ENCODE measurements at regions not wholly inside any gene's neighbourhood (a gene's known extent, or its start where the extent isn't known, plus 50 kb on each side); places are given as distances from the start of the nearest gene placed in this dataset.
"Not testable (repeated sequence)": the region's sequence is repeated elsewhere in the genome, so short reads cannot be mapped to it uniquely, and the experiment has no call there.

DNA sequence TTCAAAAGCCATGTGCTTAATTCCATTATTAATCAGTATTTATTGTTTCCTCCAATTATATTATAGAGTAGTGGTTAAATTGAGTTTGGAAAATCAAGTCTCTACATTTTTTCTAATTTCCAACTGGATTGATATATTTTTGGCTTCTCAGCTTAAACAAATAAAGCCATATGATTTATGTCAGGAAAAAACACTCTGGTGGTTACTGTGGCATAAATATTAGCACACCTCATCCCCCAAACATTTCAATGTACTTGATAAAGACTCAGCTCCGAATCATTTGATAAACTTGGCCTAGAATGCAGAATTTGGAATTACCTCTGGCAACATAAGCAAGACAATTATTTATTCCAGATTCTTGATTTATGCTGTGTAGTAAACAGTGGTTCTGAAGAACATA is 2313.8 kb downstream of the ARAP2 start:
- Mint-ChIP-seq H3K27ac (no peak overlapping the region), H3K27me3 (ENCODE audit: insufficient read depth) (no peaks in the 10 kb centered on the region), H3K36me3 (ENCODE audit: low read depth) (no peaks in the 10 kb centered on the region), H3K4me1 (ENCODE audit: low read depth) (peaks cover 13% of the 10 kb centered on the region), H3K4me3 (no peak overlapping the region), H3K9me3 (no peaks in the 10 kb centered on the region)
- peak; percentile 1 for DNase-seq
- TF ChIP-seq, protein P1, sequence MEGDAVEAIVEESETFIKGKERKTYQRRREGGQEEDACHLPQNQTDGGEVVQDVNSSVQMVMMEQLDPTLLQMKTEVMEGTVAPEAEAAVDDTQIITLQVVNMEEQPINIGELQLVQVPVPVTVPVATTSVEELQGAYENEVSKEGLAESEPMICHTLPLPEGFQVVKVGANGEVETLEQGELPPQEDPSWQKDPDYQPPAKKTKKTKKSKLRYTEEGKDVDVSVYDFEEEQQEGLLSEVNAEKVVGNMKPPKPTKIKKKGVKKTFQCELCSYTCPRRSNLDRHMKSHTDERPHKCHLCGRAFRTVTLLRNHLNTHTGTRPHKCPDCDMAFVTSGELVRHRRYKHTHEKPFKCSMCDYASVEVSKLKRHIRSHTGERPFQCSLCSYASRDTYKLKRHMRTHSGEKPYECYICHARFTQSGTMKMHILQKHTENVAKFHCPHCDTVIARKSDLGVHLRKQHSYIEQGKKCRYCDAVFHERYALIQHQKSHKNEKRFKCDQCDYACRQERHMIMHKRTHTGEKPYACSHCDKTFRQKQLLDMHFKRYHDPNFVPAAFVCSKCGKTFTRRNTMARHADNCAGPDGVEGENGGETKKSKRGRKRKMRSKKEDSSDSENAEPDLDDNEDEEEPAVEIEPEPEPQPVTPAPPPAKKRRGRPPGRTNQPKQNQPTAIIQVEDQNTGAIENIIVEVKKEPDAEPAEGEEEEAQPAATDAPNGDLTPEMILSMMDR (IDR thresholded peaks at IDR 0.05) = no peak

- Mint-ChIP-seq H3K9me3 (no peaks in the 10 kb centered on the region), H3K27me3 (ENCODE audit: insufficient read depth) (no peaks in the 10 kb centered on the region), H3K4me3 (no peak overlapping the region), H3K36me3 (ENCODE audit: low read depth) (no peaks in the 10 kb centered on the region), H3K4me1 (ENCODE audit: low read depth) (peaks cover 12% of the 10 kb centered on the region), H3K27ac (no peak overlapping the region)
- no peak for DNase-seq
- TF ChIP-seq, protein P1 (IDR thresholded peaks at IDR 0.05) = no peak
Observed at GRCh38 chr4:33931026-33931425, 2313.3 kb downstream of the ARAP2 start.

DNA sequence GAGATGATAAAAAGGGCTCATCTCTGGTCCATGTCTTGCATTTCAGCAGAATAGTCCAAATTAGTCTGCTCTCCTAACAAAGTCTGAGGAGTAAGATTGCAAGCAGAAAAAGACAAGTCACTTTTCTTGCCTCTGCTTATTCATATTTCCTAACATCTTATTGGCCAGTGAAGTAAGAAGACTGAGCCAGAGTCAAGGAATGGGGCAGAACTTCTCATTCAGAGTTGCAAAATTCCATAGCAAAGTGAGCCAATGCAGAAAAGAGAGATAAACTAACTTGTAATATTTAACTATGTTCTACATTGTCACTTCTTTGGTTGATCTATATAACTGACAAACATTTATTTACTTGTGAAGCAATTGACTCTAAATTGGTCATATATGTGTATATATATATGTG is 2304.0 kb downstream of the ARAP2 start:
- no peak overlapping the region for H3K27ac Mint-ChIP-seq
- H3K4me3 Mint-ChIP-seq = no peak overlapping the region
- DNase-seq = peak; percentile 12
- TF ChIP-seq, protein P1 (IDR thresholded peaks at IDR 0.05) = no peak
- H3K27me3 Mint-ChIP-seq (ENCODE audit: insufficient read depth) = no peaks in the 10 kb centered on the region
- no peaks in the 10 kb centered on the region for H3K36me3 Mint-ChIP-seq (ENCODE audit: low read depth)
- no peaks in the 10 kb centered on the region for H3K9me3 Mint-ChIP-seq
- no peaks in the 10 kb centered on the region; the same call in 1 of the 2 replicates for H3K4me1 Mint-ChIP-seq (ENCODE audit: low read depth)

DNA sequence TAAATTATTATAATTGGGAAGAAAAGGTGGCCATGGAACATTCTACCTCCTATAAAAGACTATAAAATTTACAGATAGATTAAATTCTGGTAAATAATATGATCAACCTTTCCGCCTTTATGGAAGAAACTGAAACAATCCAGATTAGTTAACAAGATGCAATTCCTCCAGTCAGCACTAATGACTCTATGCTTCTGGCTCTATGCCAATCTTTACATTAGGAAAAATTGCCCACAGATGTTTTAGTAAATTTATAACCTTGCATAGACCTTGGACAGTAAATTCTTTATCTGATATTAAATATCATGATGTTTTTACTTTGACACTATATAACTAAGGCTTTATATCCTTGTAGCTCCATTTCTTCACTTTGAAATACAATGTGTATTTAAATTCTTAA is 2302.5 kb downstream of the ARAP2 start:
- TF ChIP-seq, protein P1 (IDR thresholded peaks at IDR 0.05) = no peak
- H3K4me1 Mint-ChIP-seq (ENCODE audit: low read depth) = no peaks in the 10 kb centered on the region
- no peaks in the 10 kb centered on the region for H3K36me3 Mint-ChIP-seq (ENCODE audit: low read depth)
- no peaks in the 10 kb centered on the region for H3K27me3 Mint-ChIP-seq (ENCODE audit: insufficient read depth)
- no peak overlapping the region for H3K27ac Mint-ChIP-seq
- no peaks in the 10 kb centered on the region for H3K9me3 Mint-ChIP-seq
- no peak overlapping the region for H3K4me3 Mint-ChIP-seq
- DNase-seq = no peak

- no peaks in the 10 kb centered on the region for H3K27me3 Mint-ChIP-seq (ENCODE audit: insufficient read depth)
- no peaks in the 10 kb centered on the region for H3K4me1 Mint-ChIP-seq (ENCODE audit: low read depth)
- no peak for DNase-seq
- H3K27ac Mint-ChIP-seq = no peak overlapping the region
- TF ChIP-seq, protein P1 (IDR thresholded peaks at IDR 0.05) = no peak
- H3K9me3 Mint-ChIP-seq = no peaks in the 10 kb centered on the region
- no peak overlapping the region for H3K4me3 Mint-ChIP-seq
- no peaks in the 10 kb centered on the region for H3K36me3 Mint-ChIP-seq (ENCODE audit: low read depth)
Observed at GRCh38 chr4:33948921-33949320, 2295.4 kb downstream of the ARAP2 start.

DNA sequence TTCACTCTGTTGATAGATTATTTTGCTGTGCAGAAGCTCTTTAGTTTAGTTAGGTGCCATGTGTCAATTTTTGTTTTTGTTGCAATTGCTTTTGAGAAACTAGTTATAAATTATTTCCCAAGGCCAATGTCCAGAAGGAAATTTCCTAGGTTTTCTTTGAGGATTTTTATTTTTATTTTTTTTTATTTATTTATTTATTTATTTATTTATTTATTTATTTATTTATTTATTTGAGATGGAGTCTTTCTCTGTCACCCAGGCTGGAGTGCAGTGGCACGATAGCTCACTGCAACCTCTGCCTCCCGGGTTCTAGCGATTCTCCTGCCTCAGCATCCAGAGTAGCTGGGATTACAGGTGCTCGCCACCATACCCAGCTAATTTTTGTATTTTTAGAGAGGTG is 2290.5 kb downstream of the ARAP2 start:
- not testable (repeated sequence) for H3K4me1 Mint-ChIP-seq (ENCODE audit: low read depth); H3K4me3 Mint-ChIP-seq; DNase-seq; H3K27me3 Mint-ChIP-seq (ENCODE audit: insufficient read depth); H3K36me3 Mint-ChIP-seq (ENCODE audit: low read depth); H3K27ac Mint-ChIP-seq; H3K9me3 Mint-ChIP-seq

All from HFFc6 (cell line).